WERI-Rb-1 (cell line): ENCODE measurements at regions not wholly inside any gene's neighbourhood (a gene's known extent, or its start where the extent isn't known, plus 50 kb on each side); places are given as distances from the start of the nearest gene placed in this dataset.

ENCODE experiments used
- DNase-seq: peaks from one replicate; pipeline ENCODE4 v3.0.0-alpha.2; 2020
- H3K27ac ChIP-seq: fragments of 250-450 bp; sonication (Bioruptor Pico); 2 replicates; pipeline ENCODE4 v1.5.1; 2020; ENCODE audit warnings: mild to moderate bottlenecking, moderate library complexity
- H3K27me3 ChIP-seq: fragments of 250-450 bp; sonication (Bioruptor Pico); 2 replicates; pipeline ENCODE4 v1.5.1; 2021; ENCODE audit warnings: mild to moderate bottlenecking, low read depth, moderate library complexity; ENCODE audit not compliant: insufficient read depth, severe bottlenecking
- H3K36me3 ChIP-seq: fragments of 250-450 bp; sonication (Bioruptor Pico); 2 replicates; pipeline ENCODE4 v1.5.1; 2020; ENCODE audit warnings: mild to moderate bottlenecking, moderate library complexity
- H3K4me3 ChIP-seq: 2 replicates; pipeline ENCODE4 v1.5.1; 2011; ENCODE audit warnings: low read depth, mild to moderate bottlenecking, control low read depth, low read length
- H3K9me3 ChIP-seq: fragments of 250-450 bp; sonication (Bioruptor Pico); 2 replicates; pipeline ENCODE4 v1.5.1; 2021; ENCODE audit warnings: mild to moderate bottlenecking, moderate library complexity; ENCODE audit not compliant: severe bottlenecking
- TF ChIP-seq, protein P1 (sequence below): IDR thresholded peaks from 2 replicates; pipeline ENCODE4 v1.5.1; 2011; ENCODE audit warnings: low read depth, mild to moderate bottlenecking, control low read depth, inconsistent platforms, low read length

DNA sequence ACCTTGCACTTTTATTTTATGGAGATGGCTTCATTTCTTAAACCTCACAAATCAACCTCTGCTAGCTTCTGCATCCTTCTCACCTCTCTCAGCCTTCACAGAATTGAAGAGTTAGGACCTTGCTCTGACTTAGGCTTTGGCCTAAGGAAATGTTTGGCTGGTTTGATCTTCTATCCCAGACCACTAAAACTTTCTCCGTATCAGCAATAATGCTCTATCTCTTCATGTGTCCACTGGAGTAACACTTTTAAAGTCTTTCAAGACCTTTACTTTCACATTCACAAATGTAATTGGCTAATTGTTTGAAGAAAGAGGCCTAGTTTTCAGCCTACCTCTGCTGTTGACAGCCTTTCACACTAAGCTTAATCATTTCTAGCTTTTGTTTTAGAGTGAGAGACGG, 212.9 kb downstream of the TTLL2 start:
- Histone ChIP-seq H3K9me3 (peaks cover 5% of the 10 kb centered on the region), H3K4me3 (no peak overlapping the region), H3K36me3 (no peaks in the 10 kb centered on the region), H3K27ac (no peak overlapping the region), H3K27me3 (no peaks in the 10 kb centered on the region)
- TF ChIP-seq, protein P1, sequence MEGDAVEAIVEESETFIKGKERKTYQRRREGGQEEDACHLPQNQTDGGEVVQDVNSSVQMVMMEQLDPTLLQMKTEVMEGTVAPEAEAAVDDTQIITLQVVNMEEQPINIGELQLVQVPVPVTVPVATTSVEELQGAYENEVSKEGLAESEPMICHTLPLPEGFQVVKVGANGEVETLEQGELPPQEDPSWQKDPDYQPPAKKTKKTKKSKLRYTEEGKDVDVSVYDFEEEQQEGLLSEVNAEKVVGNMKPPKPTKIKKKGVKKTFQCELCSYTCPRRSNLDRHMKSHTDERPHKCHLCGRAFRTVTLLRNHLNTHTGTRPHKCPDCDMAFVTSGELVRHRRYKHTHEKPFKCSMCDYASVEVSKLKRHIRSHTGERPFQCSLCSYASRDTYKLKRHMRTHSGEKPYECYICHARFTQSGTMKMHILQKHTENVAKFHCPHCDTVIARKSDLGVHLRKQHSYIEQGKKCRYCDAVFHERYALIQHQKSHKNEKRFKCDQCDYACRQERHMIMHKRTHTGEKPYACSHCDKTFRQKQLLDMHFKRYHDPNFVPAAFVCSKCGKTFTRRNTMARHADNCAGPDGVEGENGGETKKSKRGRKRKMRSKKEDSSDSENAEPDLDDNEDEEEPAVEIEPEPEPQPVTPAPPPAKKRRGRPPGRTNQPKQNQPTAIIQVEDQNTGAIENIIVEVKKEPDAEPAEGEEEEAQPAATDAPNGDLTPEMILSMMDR, result no peak
- DNase-seq, result no peak

DNA sequence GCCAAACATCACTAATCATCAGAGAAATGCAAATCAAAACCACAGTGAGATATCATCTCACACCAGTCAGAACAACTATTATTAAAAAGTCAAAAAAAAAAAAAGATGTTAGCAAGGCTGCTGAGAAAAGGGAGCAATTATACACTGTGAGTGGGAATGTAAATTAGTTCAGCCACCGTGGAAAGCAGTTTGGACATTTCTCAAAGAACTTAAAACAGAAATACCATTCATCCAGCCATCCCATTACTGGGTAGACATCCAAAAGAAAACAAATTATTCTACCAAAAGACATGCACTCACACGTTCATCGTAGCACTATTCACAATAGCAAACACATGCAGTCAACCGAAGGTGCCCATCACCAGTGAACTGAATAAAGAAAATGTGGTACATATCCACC, 213.9 kb downstream of the TTLL2 start:
- H3K27me3 ChIP-seq, result no peaks in the 10 kb centered on the region
- H3K27ac ChIP-seq, result no peak overlapping the region
- peaks cover 5% of the 10 kb centered on the region for H3K9me3 ChIP-seq
- no peak for DNase-seq
- H3K36me3 ChIP-seq, result no peaks in the 10 kb centered on the region
- TF ChIP-seq, protein P1, result no peak
- H3K4me3 ChIP-seq, result no peak overlapping the region

DNA sequence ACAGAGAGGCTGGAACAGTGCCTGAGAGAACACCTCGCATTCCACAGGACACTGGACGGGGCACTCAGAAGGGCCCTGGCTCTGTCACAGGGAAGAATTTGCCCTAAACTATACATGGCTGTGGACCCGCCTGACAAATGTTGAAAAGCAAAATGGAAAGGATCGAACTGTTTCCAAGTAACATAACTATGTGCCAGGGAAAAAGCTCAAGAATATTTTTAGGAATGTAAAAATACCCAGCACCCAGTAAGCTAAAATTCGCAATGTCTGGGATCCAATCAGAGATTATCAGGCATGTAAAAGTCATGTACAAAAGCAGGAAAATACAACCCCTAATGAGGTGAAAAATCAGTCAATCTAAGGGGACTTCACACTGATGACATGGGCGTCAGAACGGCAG, 215.9 kb downstream of the TTLL2 start:
- Histone ChIP-seq H3K36me3 (no peaks in the 10 kb centered on the region), H3K27ac (no peak overlapping the region), H3K27me3 (no peaks in the 10 kb centered on the region), H3K4me3 (no peak overlapping the region), H3K9me3 (peaks cover 5% of the 10 kb centered on the region)
- no peak for DNase-seq
- TF ChIP-seq, protein P1, result no peak

DNA sequence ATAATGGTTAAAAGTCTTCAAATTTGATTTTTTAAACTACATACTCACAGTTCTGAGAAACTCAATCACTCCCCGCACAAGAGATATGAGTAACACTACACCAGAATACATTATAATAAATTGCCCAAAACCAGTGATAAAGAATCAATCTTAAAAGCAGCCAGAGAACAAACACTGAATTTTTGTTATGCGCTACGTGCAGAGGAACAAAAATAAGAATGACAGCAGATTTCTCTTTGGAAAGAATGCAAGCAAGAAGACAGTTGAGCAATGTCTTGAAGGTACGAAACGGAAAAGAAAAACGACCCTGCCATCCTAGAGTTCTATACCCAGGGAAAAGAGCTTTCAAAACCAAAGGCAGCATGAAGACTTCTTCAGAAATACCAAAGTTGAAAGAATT, 216.7 kb downstream of the TTLL2 start:
- no peaks in the 10 kb centered on the region for H3K36me3 ChIP-seq
- no peak overlapping the region for H3K4me3 ChIP-seq
- H3K9me3 ChIP-seq, result peaks cover 5% of the 10 kb centered on the region
- H3K27me3 ChIP-seq, result no peaks in the 10 kb centered on the region
- no peak for DNase-seq
- no peak overlapping the region for H3K27ac ChIP-seq
- TF ChIP-seq, protein P1, result no peak

DNA sequence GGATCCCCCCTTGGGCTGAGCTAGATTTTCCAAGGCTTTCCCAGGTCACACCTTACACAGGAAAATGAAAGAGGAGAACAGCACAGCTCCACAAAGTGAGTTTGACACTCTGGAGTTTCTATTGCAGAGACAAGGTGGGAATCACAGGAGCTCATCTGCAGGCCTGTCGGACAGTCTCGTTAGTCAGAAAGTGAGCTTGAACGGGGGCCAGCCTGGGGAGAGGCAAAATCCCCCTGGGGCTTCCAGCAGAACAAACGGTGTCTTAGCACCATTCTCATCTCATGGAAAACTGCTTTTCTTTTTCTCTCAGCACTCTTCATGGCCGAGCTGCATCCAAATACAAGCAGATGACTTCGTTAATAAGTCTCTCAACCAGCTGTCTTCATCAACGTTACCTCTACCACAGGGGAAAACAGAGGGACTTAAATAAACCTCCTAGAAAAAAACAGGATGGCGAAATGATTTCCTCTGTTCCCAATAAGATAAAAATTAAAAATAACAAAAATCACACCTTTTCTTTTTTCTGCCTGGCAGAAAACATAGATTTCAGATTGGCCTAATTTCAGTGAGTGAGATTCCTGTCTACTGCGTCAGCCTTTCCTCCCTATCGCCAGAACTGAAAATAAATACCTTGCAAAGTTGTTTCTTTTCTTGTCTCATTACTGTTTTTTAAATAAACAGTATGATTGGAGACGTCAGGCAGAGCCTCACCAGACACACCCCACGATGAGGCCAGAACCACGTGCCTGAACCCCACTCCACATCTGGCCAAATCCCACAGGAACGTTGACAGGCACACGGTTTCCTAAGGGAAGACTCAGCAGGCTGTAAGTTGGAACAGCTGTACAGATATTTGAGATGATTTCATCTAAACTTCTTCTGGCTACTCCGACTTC, 219.0 kb downstream of the TTLL2 start:
- no peaks in the 10 kb centered on the region for H3K27me3 ChIP-seq
- H3K4me3 ChIP-seq, result no peak overlapping the region
- TF ChIP-seq, protein P1, result no peak
- peaks cover 5% of the 10 kb centered on the region for H3K9me3 ChIP-seq
- no peak overlapping the region for H3K27ac ChIP-seq
- DNase-seq, result no peak
- no peaks in the 10 kb centered on the region for H3K36me3 ChIP-seq
